H9 (cell line): ENCODE measurements at regions not wholly inside any gene's neighbourhood (a gene's known extent, or its start where the extent isn't known, plus 50 kb on each side); places are given as distances from the start of the nearest gene placed in this dataset.
A peak's percentile ranks its signal among the peaks of the same experiment; 100 is the strongest.

Source experiments
- DNase-seq: peaks from one replicate; pipeline ENCODE4 v3.0.0-alpha.2; 2017
- H2AFZ ChIP-seq: one replicate; pipeline ENCODE4 v1.6.1; 2013; ENCODE audit warnings: mild to moderate bottlenecking, low read length, control low read depth, moderate library complexity
- H2AK5ac ChIP-seq: 2 replicates; pipeline ENCODE4 v1.6.1; 2013; ENCODE audit warnings: low read length, control low read depth, mixed read lengths; ENCODE audit not compliant: insufficient read length
- H2BK120ac ChIP-seq: one replicate; pipeline ENCODE4 v1.6.1; 2013; ENCODE audit warnings: low read depth, mild to moderate bottlenecking, low read length, control low read depth, inconsistent platforms; ENCODE audit not compliant: poor library complexity, severe bottlenecking
- H2BK12ac ChIP-seq: 2 replicates; pipeline ENCODE4 v1.6.1; 2013; ENCODE audit warnings: low read length, control low read depth, mixed read lengths, low read depth; ENCODE audit not compliant: insufficient read length
- H2BK15ac ChIP-seq: 2 replicates; pipeline ENCODE4 v1.6.1; 2013; ENCODE audit warnings: low read depth, low read length, control low read depth
- H2BK20ac ChIP-seq: one replicate; pipeline ENCODE4 v1.6.1; 2013; ENCODE audit warnings: low read depth, mild to moderate bottlenecking, low read length, control low read depth, inconsistent platforms; ENCODE audit not compliant: poor library complexity, severe bottlenecking
- H2BK5ac ChIP-seq: 2 replicates; pipeline ENCODE4 v1.6.1; 2013; ENCODE audit warnings: low read length, control low read depth, mixed read lengths; ENCODE audit not compliant: insufficient read length
- H3K14ac ChIP-seq: 2 replicates; pipeline ENCODE4 v1.6.1; 2013; ENCODE audit warnings: low read length, control low read depth; ENCODE audit not compliant: insufficient read depth
- H3K18ac ChIP-seq: 2 replicates; pipeline ENCODE4 v1.6.1; 2013; ENCODE audit warnings: low read depth, mild to moderate bottlenecking, mixed read lengths, low read length, control low read depth; ENCODE audit not compliant: insufficient read length
- H3K23ac ChIP-seq: 2 replicates; pipeline ENCODE4 v1.6.1; 2013; ENCODE audit warnings: low read length, control low read depth, mixed read lengths, low read depth; ENCODE audit not compliant: insufficient read length
- H3K23me2 ChIP-seq: 2 replicates; pipeline ENCODE4 v1.6.1; 2013; ENCODE audit warnings: low read depth, mild to moderate bottlenecking, mixed read lengths, low read length, control low read depth; ENCODE audit not compliant: insufficient read length, poor library complexity, severe bottlenecking
- H3K27ac ChIP-seq: 2 replicates; pipeline ENCODE4 v1.5.1; 2013; ENCODE audit warnings: low read length, control low read depth, mixed read lengths, low read depth; ENCODE audit not compliant: insufficient read length
- H3K27me3 ChIP-seq: 2 replicates; pipeline ENCODE4 v1.6.1; 2013; ENCODE audit warnings: low read length, control low read depth, inconsistent platforms; ENCODE audit not compliant: insufficient read depth
- H3K4ac ChIP-seq: 2 replicates; pipeline ENCODE4 v1.6.1; 2013; ENCODE audit warnings: low read depth, mild to moderate bottlenecking, control low read depth, inconsistent platforms, low read length, moderate library complexity
- H3K4me1 ChIP-seq: 2 replicates; pipeline ENCODE4 v1.6.1; 2013; ENCODE audit warnings: low read length, control low read depth, inconsistent platforms; ENCODE audit not compliant: insufficient read depth
- H3K4me2 ChIP-seq: 2 replicates; pipeline ENCODE4 v1.6.1; 2013; ENCODE audit warnings: low read length, control low read depth, mixed read lengths; ENCODE audit not compliant: insufficient read length, insufficient read depth
- H3K56ac ChIP-seq: 2 replicates; pipeline ENCODE4 v1.6.1; 2013; ENCODE audit warnings: low read depth, mild to moderate bottlenecking, mixed read lengths, low read length, control low read depth; ENCODE audit not compliant: insufficient read length
- H3K79me1 ChIP-seq: 2 replicates; pipeline ENCODE4 v1.6.1; 2013; ENCODE audit warnings: low read depth, mild to moderate bottlenecking, moderate library complexity, low read length, control low read depth, inconsistent platforms; ENCODE audit not compliant: insufficient read depth, poor library complexity, severe bottlenecking
- H3K79me2 ChIP-seq: 2 replicates; pipeline ENCODE4 v1.6.1; 2013; ENCODE audit warnings: low read length, control low read depth, inconsistent platforms; ENCODE audit not compliant: insufficient read depth
- H3K9ac ChIP-seq: 2 replicates; pipeline ENCODE4 v1.6.1; 2013; ENCODE audit warnings: low read length, control low read depth, mixed read lengths; ENCODE audit not compliant: insufficient read length; ENCODE audit errors: extremely low read depth
- H3K9me3 ChIP-seq: one replicate; pipeline ENCODE4 v1.6.1; 2013; ENCODE audit warnings: low read depth, low read length, inconsistent platforms; ENCODE audit not compliant: control insufficient read depth
- H3T11ph ChIP-seq: one replicate; pipeline ENCODE4 v1.6.1; 2013; ENCODE audit warnings: mild to moderate bottlenecking, low read length, control low read depth, inconsistent platforms
- H4K20me1 ChIP-seq: one replicate; pipeline ENCODE4 v1.6.1; 2013; ENCODE audit not compliant: control insufficient read depth, insufficient read length, insufficient read depth
- H4K5ac ChIP-seq: 2 replicates; pipeline ENCODE4 v1.6.1; 2013; ENCODE audit warnings: low read depth, mild to moderate bottlenecking, mixed read lengths, low read length, control low read depth; ENCODE audit not compliant: insufficient read length
- H4K8ac ChIP-seq: replicated peaks from 2 replicates; pipeline ENCODE4 v1.6.1; 2013; ENCODE audit warnings: low read length, control low read depth, mixed read lengths, low read depth; ENCODE audit not compliant: insufficient read length
- H4K91ac ChIP-seq: 2 replicates; pipeline ENCODE4 v1.6.1; 2013; ENCODE audit warnings: low read depth, mild to moderate bottlenecking, moderate library complexity, mixed read lengths, low read length, control low read depth; ENCODE audit not compliant: insufficient read length
- H3K27ac Mint-ChIP-seq, 3 experiments: 2 replicates in 2 of 3; 3 replicates in 1 of 3; pipeline ENCODE4 v1.8.0; 2020 to 2021; ENCODE audit warnings: mixed read lengths in 3 of 3, mild to moderate bottlenecking in 1 of 3, moderate library complexity in 1 of 3
- H3K27me3 Mint-ChIP-seq: 2 replicates; pipeline ENCODE4 v1.8.0; 2021; ENCODE audit warnings: low read depth, mild to moderate bottlenecking, moderate library complexity, mixed read lengths
- H3K36me3 Mint-ChIP-seq, 3 experiments: 2 replicates in 2 of 3; 3 replicates in 1 of 3; pipeline ENCODE4 v1.8.0; 2020 to 2021; ENCODE audit warnings: low read depth in 3 of 3, mixed read lengths in 3 of 3; ENCODE audit not compliant: insufficient read depth in 1 of 3
- H3K4me1 Mint-ChIP-seq, 2 experiments: 2 replicates each; pipeline ENCODE4 v1.8.0; 2020; ENCODE audit warnings: mixed read lengths in 2 of 2
- H3K4me3 Mint-ChIP-seq, 2 experiments: 2 replicates in 1 of 2; 3 replicates in 1 of 2; pipeline ENCODE4 v1.8.0; 2020 to 2021; ENCODE audit warnings: mild to moderate bottlenecking in 2 of 2, mixed read lengths in 2 of 2, moderate library complexity in 1 of 2
- H3K9me3 Mint-ChIP-seq, 2 experiments: 2 replicates in 1 of 2; 3 replicates in 1 of 2; pipeline ENCODE4 v1.8.0; 2020; ENCODE audit warnings: mild to moderate bottlenecking in 2 of 2, mixed read lengths in 2 of 2, moderate library complexity in 1 of 2
- CTCF ChIP-seq: fragments of 200-600 bp; sonication (generic); conservative IDR thresholded peaks from 3 replicates; pipeline ENCODE4 v1.8.0; 2021; ENCODE audit warnings: antibody characterized with exemption, mild to moderate bottlenecking
- WGBS: extraction: QIAGEN DNeasy Blood & Tissue Kit; methylation state at CpG from one replicate; pipeline ENCODE4 v1.1.7; 2013; ENCODE audit warnings: missing lambda C conversion rate, low lambda C conversion rate, mixed read lengths; ENCODE audit not compliant: insufficient read length; ENCODE audit errors: extremely low coverage; 5-methylcytosine and 5-hydroxymethylcytosine counted together

- no peak for TF ChIP-seq CTCF
- no peaks in the 10 kb centered on the region; the same call in 1 of the 2 replicates for H3K27me3 Mint-ChIP-seq
Observed at GRCh38 chr13:51167393-51168191, 54.6 kb upstream of the FAM124A start.

More at GRCh38 chr13:51167393-51168191, 54.6 kb upstream of the FAM124A start:
- H3T11ph ChIP-seq = no peak overlapping the region
- H3K27ac ChIP-seq = peak overlapping the region; percentile 100
- no peaks in the 10 kb centered on the region for H3K79me1 ChIP-seq
- DNase-seq = no peak
- H3K4ac ChIP-seq = no peak overlapping the region
- H2BK15ac ChIP-seq = no peak overlapping the region
- no peaks in the 10 kb centered on the region for H3K27me3 ChIP-seq
- H4K91ac ChIP-seq = no peak overlapping the region
- H3K9me3 ChIP-seq = no peaks in the 10 kb centered on the region
- no peak overlapping the region for H2BK120ac ChIP-seq
- H3K23ac ChIP-seq = no peak overlapping the region
- Mint-ChIP-seq H3K27ac (peak overlapping the region; percentile 69 to 99 (median 98)), H3K9me3 (peaks cover 0 to 13% of the 10 kb centered on the region in 2 experiments; a peak in 3 of 5 replicates), H3K36me3 (peaks cover 23 to 33% (median 25%) of the 10 kb centered on the region in 3 experiments), H3K4me3 (peak overlapping the region in 1 of 2 experiments; percentile 31; a peak in 1 of 5 replicates), H3K4me1 (peaks cover 43 to 54% of the 10 kb centered on the region in 2 experiments)
- H2BK20ac ChIP-seq = no peak overlapping the region
- H3K23me2 ChIP-seq = no peaks in the 10 kb centered on the region
- H3K4me1 ChIP-seq = peaks cover 12% of the 10 kb centered on the region
- no peak overlapping the region for H3K18ac ChIP-seq
- H4K20me1 ChIP-seq = no peaks in the 10 kb centered on the region
- peaks cover 6% of the 10 kb centered on the region; the same call in 1 of the 2 replicates for H3K79me2 ChIP-seq
- no peak overlapping the region for H2AK5ac ChIP-seq
- H3K56ac ChIP-seq = no peak overlapping the region
- H3K4me2 ChIP-seq = no peak overlapping the region
- no CpG with 5 or more reads among the region's 4 CpGs for WGBS
- peak overlapping the region; percentile 51 for H2BK5ac ChIP-seq
- no peak overlapping the region for H2AFZ ChIP-seq
- no peak overlapping the region for H4K8ac ChIP-seq
- no peak overlapping the region for H3K9ac ChIP-seq
- H4K5ac ChIP-seq = no peak overlapping the region
- no peak overlapping the region for H2BK12ac ChIP-seq
- no peak overlapping the region for H3K14ac ChIP-seq
